Spleen (tissue), 7 donors: ENCODE measurements at regions not wholly inside any gene's neighbourhood (a gene's known extent, or its start where the extent isn't known, plus 50 kb on each side); places are given as distances from the start of the nearest gene placed in this dataset.

Source experiments
- CTCF ChIP-seq, 11 experiments: fragments of 200-600 bp in 7 of 11; fragments of 450-650 bp in 4 of 11; sonication (generic) in 4 of 11; IDR thresholded peaks in 8 of 11; conservative IDR thresholded peaks in 3 of 11; 1 replicate in 7 of 11; 2 replicates in 4 of 11; pipeline versions ENCODE4 v1.4.0 to v1.8.0; 2016 to 2021; ENCODE audit warnings: antibody characterized with exemption in 11 of 11, inconsistent platforms in 4 of 11, mild to moderate bottlenecking in 1 of 11
- POLR2A ChIP-seq, 3 donors: fragments of 450-650 bp; IDR thresholded peaks; one replicate each; pipeline ENCODE4 v1.5.1; 2017; ENCODE audit warnings: antibody characterized with exemption in 3 of 3, mild to moderate bottlenecking in 1 of 3
- donor health status: DM: no; HTN: no; CAD: no; lungs with moderate emphysema.
- donor health status: DM: no; HTN: no; CAD: no.
- donor health status: DM: no; HTN: no; CAD: no.

GRCh38 chr10:36802490-36803153, 322.8 kb upstream of the ANKRD30A start:
- TF ChIP-seq CTCF (IDR thresholded peaks at IDR 0.05 in 8 of 11, conservative IDR thresholded peaks at IDR 0.05 in 3 of 11) (no peak), POLR2A (IDR thresholded peaks at IDR 0.05) (no peak)
